CD4-positive, alpha-beta memory T cell (primary cell): ENCODE measurements at regions not wholly inside any gene's neighbourhood (a gene's known extent, or its start where the extent isn't known, plus 50 kb on each side); places are given as distances from the start of the nearest gene placed in this dataset.

Experiments
- CTCF ChIA-PET: fragments of 350-600 bp; sonication (Branson Sonifier 250); formaldehyde crosslinking; loops from one replicate; lab custom pipeline; 2021; ENCODE audit warnings: inconsistent platforms; ENCODE audit not compliant: partially characterized antibody; lab: Charles Lee
- POLR2A ChIA-PET: fragments of 350-600 bp; sonication (Branson Sonifier 250); formaldehyde crosslinking; loops from one replicate; lab custom pipeline; 2021; ENCODE audit not compliant: partially characterized antibody; lab: Charles Lee
- DNase-seq, 5 donors: peaks; one replicate each; pipeline versions ENCODE4 v3.0.0 to v3.0.0-alpha.2; 2020 to 2022; ENCODE audit warnings: mixed read lengths in 1 of 5
- H3K27ac ChIP-seq: one replicate; pipeline ENCODE4 v1.7.0; 2013; ENCODE audit warnings: low read depth, low read length
- H3K27me3 ChIP-seq: 2 replicates; pipeline ENCODE4 v1.7.0; 2013; ENCODE audit warnings: mild to moderate bottlenecking, low read length, moderate library complexity; ENCODE audit not compliant: insufficient read depth
- H3K36me3 ChIP-seq: 2 replicates; pipeline ENCODE4 v1.7.0; 2013; ENCODE audit warnings: mild to moderate bottlenecking, low read length, moderate library complexity; ENCODE audit not compliant: insufficient read depth
- H3K4me1 ChIP-seq: 2 replicates; pipeline ENCODE4 v1.7.0; 2013; ENCODE audit warnings: mild to moderate bottlenecking, low read length, moderate library complexity; ENCODE audit not compliant: insufficient read depth
- H3K4me3 ChIP-seq, 2 donors: one replicate each; pipeline ENCODE4 v1.7.0; 2013; ENCODE audit warnings: low read length in 2 of 2, mild to moderate bottlenecking in 1 of 2
- H3K9me3 ChIP-seq, 2 donors: one replicate each; pipeline ENCODE4 v1.7.0; 2013; ENCODE audit warnings: low read length in 2 of 2, control low read depth in 1 of 2; ENCODE audit not compliant: control insufficient read depth in 1 of 2
- H3K27ac Mint-ChIP-seq, 7 donors: one replicate each; pipeline ENCODE4 v1.8.0; 2020 to 2021; ENCODE audit warnings: mixed read lengths in 7 of 7, mild to moderate bottlenecking in 6 of 7, inconsistent platforms in 3 of 7, moderate library complexity in 3 of 7
- H3K27me3 Mint-ChIP-seq, 2 donors: one replicate each; pipeline ENCODE4 v1.8.0; 2020 to 2021; ENCODE audit warnings: mixed read lengths in 2 of 2
- H3K36me3 Mint-ChIP-seq, 2 donors: one replicate each; pipeline ENCODE4 v1.8.0; 2020 to 2021; ENCODE audit warnings: mixed read lengths in 2 of 2, inconsistent platforms in 1 of 2, mild to moderate bottlenecking in 1 of 2
- H3K4me1 Mint-ChIP-seq, 4 donors: one replicate each; pipeline ENCODE4 v1.8.0; 2020 to 2021; ENCODE audit warnings: mixed read lengths in 4 of 4, mild to moderate bottlenecking in 1 of 4
- H3K4me3 Mint-ChIP-seq, 8 donors: one replicate each; pipeline ENCODE4 v1.8.0; 2020 to 2021; ENCODE audit warnings: mixed read lengths in 8 of 8, mild to moderate bottlenecking in 7 of 8, moderate library complexity in 6 of 8, inconsistent platforms in 3 of 8
- H3K9me3 Mint-ChIP-seq, 8 donors: one replicate each; pipeline ENCODE4 v1.8.0; 2020 to 2021; ENCODE audit warnings: mixed read lengths in 8 of 8, mild to moderate bottlenecking in 5 of 8, inconsistent platforms in 3 of 8, moderate library complexity in 1 of 8
- intact Hi-C: fragments of 100-400 bp; cut with micrococcal nuclease; formaldehyde crosslinking; loops from one replicate; pipeline ENCODE4 v1.15.1; 2023

DNA sequence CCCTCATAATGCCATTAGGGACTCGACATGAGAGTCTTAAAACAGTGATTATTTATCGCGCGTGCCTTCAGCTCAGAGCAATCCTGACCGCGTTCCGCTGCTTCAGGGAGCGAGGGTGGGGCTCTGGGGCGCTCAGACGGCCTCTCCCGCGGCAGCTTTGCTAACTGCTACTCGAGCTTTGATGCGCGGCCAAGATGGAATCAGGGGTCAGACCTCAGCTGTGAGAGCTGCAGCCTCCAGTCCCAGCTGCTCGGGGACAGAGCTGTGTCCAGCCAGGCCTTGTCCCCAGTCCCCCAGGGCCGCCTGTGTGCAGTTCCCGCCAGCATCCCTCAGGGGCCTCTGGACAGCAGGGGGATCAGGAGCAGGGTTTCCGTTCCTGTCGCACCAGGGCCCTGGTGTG, 104.6 kb upstream of the TTC34 start:
- POLR2A ChIA-PET: no interaction called here
- intact Hi-C loops: no loop called here
- no peaks in the 10 kb centered on the region for H3K9me3 Mint-ChIP-seq

DNA sequence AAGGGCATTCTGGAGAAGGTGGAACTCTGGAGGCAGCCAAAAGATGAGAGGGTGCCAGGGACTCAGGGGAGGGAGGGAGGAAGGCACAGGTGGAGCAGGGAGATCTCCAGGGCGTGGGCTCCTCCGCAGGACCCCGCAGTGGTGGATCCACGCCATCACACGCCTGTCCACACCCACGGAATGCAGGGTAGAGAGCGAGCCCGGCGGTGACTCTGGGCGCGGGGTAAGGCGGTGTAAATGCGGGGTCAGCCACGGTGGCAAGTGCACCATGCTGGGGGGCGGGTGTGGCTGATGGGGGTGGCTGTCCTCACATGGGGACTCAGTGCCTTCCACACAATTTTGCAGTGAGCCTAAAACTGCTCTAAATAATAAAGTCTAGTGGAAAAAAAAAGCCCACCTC, 105.1 kb upstream of the TTC34 start:
- Mint-ChIP-seq H3K36me3 (no peaks in the 10 kb centered on the region), H3K27me3 (no peaks in the 10 kb centered on the region), H3K4me1 (no peaks in the 10 kb centered on the region), H3K9me3 (no peaks in the 10 kb centered on the region), H3K4me3 (no peak overlapping the region), H3K27ac (no peak overlapping the region)
- Histone ChIP-seq H3K4me3 (no peak overlapping the region), H3K9me3 (no peaks in the 10 kb centered on the region), H3K36me3 (no peaks in the 10 kb centered on the region), H3K4me1 (no peaks in the 10 kb centered on the region), H3K27ac (no peak overlapping the region), H3K27me3 (no peaks in the 10 kb centered on the region)
- ChIA-PET POLR2A (no interaction called here), CTCF (no interaction called here)
- DNase-seq: no peak
- intact Hi-C loops: no loop called here

More for the DNA sequence above, 104.6 kb upstream of the TTC34 start:
- no peak for DNase-seq
- CTCF ChIA-PET: no interaction called here
- no peaks in the 10 kb centered on the region for H3K27me3 ChIP-seq
- no peaks in the 10 kb centered on the region for H3K36me3 ChIP-seq
- no peaks in the 10 kb centered on the region for H3K9me3 ChIP-seq
- H3K27ac ChIP-seq: no peak overlapping the region
- Mint-ChIP-seq H3K4me1 (no peaks in the 10 kb centered on the region), H3K36me3 (no peaks in the 10 kb centered on the region), H3K27ac (no peak overlapping the region), H3K27me3 (no peaks in the 10 kb centered on the region), H3K4me3 (no peak overlapping the region)
- no peaks in the 10 kb centered on the region for H3K4me1 ChIP-seq
- no peak overlapping the region for H3K4me3 ChIP-seq

DNA sequence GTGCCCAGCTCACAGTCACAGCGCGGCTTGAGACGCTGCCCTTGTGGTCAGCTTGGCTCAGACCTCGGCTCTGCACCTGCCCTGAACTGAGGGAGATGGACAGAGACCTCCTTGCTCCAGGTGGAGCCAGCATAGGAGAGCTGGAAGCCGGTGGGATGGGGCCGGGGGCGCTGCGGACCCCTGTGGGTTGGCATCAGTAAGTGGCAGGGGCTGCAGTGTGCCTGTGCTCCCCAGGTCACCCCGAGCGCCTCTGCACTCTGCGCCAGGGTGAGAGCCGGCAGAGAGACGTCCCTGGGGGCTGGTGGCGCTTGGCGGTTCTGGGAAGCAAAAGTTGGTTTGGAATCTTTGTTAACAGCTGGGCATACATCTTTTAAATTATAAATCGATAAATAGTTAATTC, 105.6 kb upstream of the TTC34 start:
- H3K4me1 Mint-ChIP-seq: no peaks in the 10 kb centered on the region
- no peaks in the 10 kb centered on the region for H3K36me3 Mint-ChIP-seq
- no peaks in the 10 kb centered on the region for H3K9me3 Mint-ChIP-seq
- H3K27me3 Mint-ChIP-seq: no peaks in the 10 kb centered on the region
- ChIA-PET CTCF (no interaction called here), POLR2A (no interaction called here)
- Histone ChIP-seq H3K36me3 (no peaks in the 10 kb centered on the region), H3K4me1 (no peaks in the 10 kb centered on the region), H3K4me3 (no peak overlapping the region), H3K27me3 (no peaks in the 10 kb centered on the region), H3K9me3 (no peaks in the 10 kb centered on the region), H3K27ac (no peak overlapping the region)
- no peak for DNase-seq
- intact Hi-C loops: no loop called here
- H3K27ac Mint-ChIP-seq: no peak overlapping the region
- no peak overlapping the region for H3K4me3 Mint-ChIP-seq

- H3K27ac ChIP-seq: no peak overlapping the region
- no peaks in the 10 kb centered on the region for H3K9me3 Mint-ChIP-seq
- H3K27me3 ChIP-seq: no peaks in the 10 kb centered on the region
- H3K9me3 ChIP-seq: no peaks in the 10 kb centered on the region
- no peaks in the 10 kb centered on the region for H3K27me3 Mint-ChIP-seq
- POLR2A ChIA-PET: no interaction called here
- H3K4me3 Mint-ChIP-seq: no peak overlapping the region
- no peaks in the 10 kb centered on the region for H3K36me3 Mint-ChIP-seq
- intact Hi-C loops: no loop called here
- no peak for DNase-seq
- no peak overlapping the region for H3K4me3 ChIP-seq
- CTCF ChIA-PET: no interaction called here
- no peaks in the 10 kb centered on the region for H3K4me1 Mint-ChIP-seq
- H3K27ac Mint-ChIP-seq: no peak overlapping the region
- H3K4me1 ChIP-seq: no peaks in the 10 kb centered on the region
- no peaks in the 10 kb centered on the region for H3K36me3 ChIP-seq
Measured at GRCh38 chr1:2908081-2908480, 106.6 kb upstream of the TTC34 start.

GRCh38 chr1:2908561-2908960, 107.1 kb upstream of the TTC34 start:
- no peaks in the 10 kb centered on the region for H3K27me3 Mint-ChIP-seq
- Histone ChIP-seq H3K27me3 (no peaks in the 10 kb centered on the region), H3K4me1 (no peaks in the 10 kb centered on the region), H3K9me3 (no peaks in the 10 kb centered on the region), H3K36me3 (no peaks in the 10 kb centered on the region), H3K27ac (no peak overlapping the region), H3K4me3 (no peak overlapping the region)
- CTCF ChIA-PET: no interaction called here
- no peaks in the 10 kb centered on the region for H3K4me1 Mint-ChIP-seq
- no peaks in the 10 kb centered on the region for H3K36me3 Mint-ChIP-seq
- no peak overlapping the region for H3K4me3 Mint-ChIP-seq
- DNase-seq: no peak
- H3K9me3 Mint-ChIP-seq: no peaks in the 10 kb centered on the region
- intact Hi-C loops: no loop called here
- no peak overlapping the region for H3K27ac Mint-ChIP-seq
- POLR2A ChIA-PET: no interaction called here

DNA sequence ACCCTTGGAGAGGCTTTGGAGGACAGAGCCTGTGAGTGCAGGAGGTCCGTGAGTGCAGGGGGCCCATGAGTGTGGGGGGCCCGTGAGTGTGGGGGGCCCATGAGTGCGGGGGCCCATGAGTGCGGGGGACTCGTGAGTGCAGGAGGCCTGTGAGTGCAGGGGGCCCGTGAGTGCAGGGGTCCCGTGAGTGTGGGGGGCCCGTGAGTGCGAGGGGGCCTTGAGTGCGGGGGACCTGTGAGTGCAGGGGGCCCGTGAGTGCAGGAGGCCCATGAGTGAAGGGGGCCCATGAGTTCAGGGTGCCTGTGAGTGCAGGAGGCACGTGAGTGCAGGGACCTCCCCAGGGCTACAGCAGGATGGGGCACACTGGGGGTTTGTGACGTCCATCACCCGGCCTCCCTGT, 108.3 kb upstream of the TTC34 start:
- Histone ChIP-seq H3K27ac (no peak overlapping the region), H3K4me3 (no peak overlapping the region), H3K4me1 (no peaks in the 10 kb centered on the region), H3K36me3 (no peaks in the 10 kb centered on the region), H3K27me3 (no peaks in the 10 kb centered on the region), H3K9me3 (no peaks in the 10 kb centered on the region)
- intact Hi-C loops: no loop called here
- H3K36me3 Mint-ChIP-seq: no peaks in the 10 kb centered on the region
- no peaks in the 10 kb centered on the region for H3K4me1 Mint-ChIP-seq
- no peaks in the 10 kb centered on the region for H3K9me3 Mint-ChIP-seq
- ChIA-PET POLR2A (no interaction called here), CTCF (no interaction called here)
- no peaks in the 10 kb centered on the region for H3K27me3 Mint-ChIP-seq
- peak overlapping the region in 1 of 8 donors; percentile 42 for H3K4me3 Mint-ChIP-seq
- H3K27ac Mint-ChIP-seq: no peak overlapping the region
- DNase-seq: no peak

- intact Hi-C loops: no loop called here
- Mint-ChIP-seq H3K36me3 (no peaks in the 10 kb centered on the region), H3K9me3 (no peaks in the 10 kb centered on the region), H3K27me3 (no peaks in the 10 kb centered on the region), H3K4me3 (no peak overlapping the region), H3K4me1 (no peaks in the 10 kb centered on the region), H3K27ac (no peak overlapping the region)
- H3K36me3 ChIP-seq: no peaks in the 10 kb centered on the region
- H3K9me3 ChIP-seq: no peaks in the 10 kb centered on the region
- DNase-seq: no peak
- no peaks in the 10 kb centered on the region for H3K4me1 ChIP-seq
- H3K4me3 ChIP-seq: no peak overlapping the region
- H3K27ac ChIP-seq: no peak overlapping the region
- H3K27me3 ChIP-seq: no peaks in the 10 kb centered on the region
- ChIA-PET CTCF (no interaction called here), POLR2A (no interaction called here)
Measured at GRCh38 chr1:2910211-2910610, 108.7 kb upstream of the TTC34 start.

DNA sequence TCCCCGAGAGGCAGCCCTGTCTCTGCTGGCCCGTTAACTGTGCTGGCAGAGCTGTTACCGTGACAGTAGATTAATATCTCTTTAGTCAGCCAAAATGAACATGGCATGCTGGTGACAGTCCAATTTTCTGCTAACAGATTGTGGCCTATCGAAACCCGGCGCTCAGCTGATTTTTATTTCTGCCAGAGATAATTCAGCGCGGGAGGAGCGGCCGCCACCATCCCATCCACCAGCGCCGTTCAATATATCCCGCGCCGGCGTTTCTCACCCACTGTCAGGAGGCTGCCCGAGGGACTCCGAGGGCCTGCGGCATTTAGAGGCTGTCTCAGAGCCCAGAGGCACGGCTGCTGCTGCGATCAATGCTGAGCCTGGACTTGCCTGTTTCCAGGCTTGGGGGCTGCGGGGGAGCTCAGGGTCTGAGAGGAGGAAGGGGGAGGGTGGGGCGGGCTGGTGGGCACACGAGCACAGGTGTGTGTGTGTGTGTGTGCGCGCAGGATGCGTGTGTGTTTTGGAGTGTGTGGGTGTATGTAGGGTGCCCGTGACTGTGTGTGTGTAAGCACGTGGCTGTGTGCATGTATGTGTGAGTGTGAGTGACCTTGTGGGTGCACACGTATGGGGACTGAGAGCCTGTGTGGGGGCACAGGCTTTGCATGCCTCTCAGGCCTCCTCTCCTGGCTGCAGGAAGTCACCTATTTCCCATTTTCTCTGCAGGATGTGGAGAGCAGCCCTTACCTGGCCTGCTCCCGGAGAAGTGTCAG, 109.7 kb upstream of the ACTRT2 start:
- POLR2A ChIA-PET: no interaction called here

More for the DNA sequence above, 109.7 kb upstream of the ACTRT2 start:
- CTCF ChIA-PET: no interaction called here
- H3K9me3 ChIP-seq: no peaks in the 10 kb centered on the region
- no peaks in the 10 kb centered on the region for H3K27me3 ChIP-seq
- DNase-seq: no peak
- H3K4me1 Mint-ChIP-seq: no peaks in the 10 kb centered on the region
- no peaks in the 10 kb centered on the region for H3K9me3 Mint-ChIP-seq
- intact Hi-C loops: no loop called here
- no peak overlapping the region for H3K27ac ChIP-seq
- no peak overlapping the region for H3K27ac Mint-ChIP-seq
- H3K36me3 ChIP-seq: no peaks in the 10 kb centered on the region
- H3K4me1 ChIP-seq: no peaks in the 10 kb centered on the region
- H3K4me3 ChIP-seq: no peak overlapping the region
- no peak overlapping the region for H3K4me3 Mint-ChIP-seq
- no peaks in the 10 kb centered on the region for H3K27me3 Mint-ChIP-seq
- H3K36me3 Mint-ChIP-seq: no peaks in the 10 kb centered on the region
